ENCODE measurements at regions not wholly inside any gene's neighbourhood (a gene's known extent, or its start where the extent isn't known, plus 50 kb on each side); places are given as distances from the start of the nearest gene placed in this dataset.
"Not testable (repeated sequence)": the region's sequence is repeated elsewhere in the genome, so short reads cannot be mapped to it uniquely, and the experiment has no call there.

DNA sequence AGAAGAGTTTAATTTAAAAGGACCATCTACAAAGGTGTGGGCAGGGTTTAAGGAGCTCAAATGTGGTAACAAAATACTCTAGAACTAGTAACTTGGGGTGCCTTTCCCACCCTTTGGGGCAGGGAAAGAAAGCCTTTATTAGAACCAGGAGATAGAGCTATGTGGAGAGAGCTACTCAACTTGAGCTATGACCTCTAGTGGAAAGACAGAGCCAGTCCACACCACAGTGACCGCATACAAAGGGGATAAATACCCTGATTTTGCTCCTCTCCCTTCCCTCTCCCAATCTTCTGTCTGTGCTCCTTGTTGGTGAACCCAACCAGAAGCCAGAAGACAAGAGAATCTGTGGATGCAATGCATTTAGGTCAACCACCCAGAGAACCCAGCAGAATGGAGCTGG lies 54.4 kb upstream of the JAK1 start:
- DNase-seq, result no peak

DNA sequence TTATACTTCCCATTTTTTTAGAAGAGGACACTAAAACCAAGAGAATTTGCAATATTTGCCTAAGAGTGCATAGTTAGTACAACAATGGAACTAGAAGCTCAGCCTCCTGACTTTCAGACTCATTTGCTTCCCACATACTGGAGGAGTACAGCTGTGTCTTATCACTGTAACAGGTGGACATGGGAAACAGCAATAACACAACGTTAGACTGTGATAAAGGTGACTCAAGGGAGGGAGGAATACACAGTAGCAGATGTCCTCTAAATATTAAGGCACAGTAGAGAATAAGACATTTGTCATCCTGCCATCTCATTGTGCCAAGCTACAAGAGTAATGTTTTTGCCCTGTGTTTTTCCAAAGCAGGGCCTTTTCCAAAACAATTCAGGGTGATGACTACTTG lies 55.4 kb upstream of the JAK1 start:
- no peak for DNase-seq

DNA sequence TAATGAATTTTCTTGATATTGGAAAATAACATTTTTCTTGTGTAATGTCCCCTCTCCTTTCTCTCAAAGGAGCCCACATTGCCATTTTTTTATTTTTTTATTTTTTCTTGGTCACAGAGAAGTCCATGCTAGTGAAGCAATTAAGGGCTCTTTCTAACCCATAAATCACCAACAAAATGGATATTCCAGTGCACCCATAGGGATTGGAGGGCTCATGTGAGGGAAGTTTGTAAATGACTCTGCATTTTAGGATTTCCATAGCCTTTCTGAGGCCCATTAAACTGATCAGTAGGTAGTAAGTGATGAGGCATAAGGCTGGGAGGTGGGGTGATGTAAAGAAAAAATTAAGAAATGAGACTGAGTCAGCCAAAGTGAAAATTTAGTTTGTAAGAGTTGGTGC lies 55.9 kb upstream of the JAK1 start:
- DNase-seq, result no peak

DNA sequence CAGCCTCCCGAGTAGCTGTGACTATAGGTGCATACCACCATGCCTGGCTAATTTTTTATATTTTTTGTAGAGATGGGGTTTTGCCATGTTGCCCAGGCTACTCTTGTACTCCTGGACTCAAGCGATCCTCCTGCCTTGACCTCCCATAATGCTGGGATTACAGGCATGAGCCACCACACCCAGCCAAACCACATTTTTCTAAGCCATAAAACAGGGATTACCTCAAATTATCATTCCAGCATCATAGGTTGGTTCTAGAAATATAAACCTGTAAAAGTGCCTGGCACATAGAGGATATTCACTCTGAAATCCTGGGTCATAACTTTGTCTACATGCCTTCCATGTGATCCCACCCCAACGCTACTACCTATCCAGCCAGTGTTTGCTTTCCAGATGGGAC lies 59.4 kb upstream of the JAK1 start:
- no peak for DNase-seq

DNA sequence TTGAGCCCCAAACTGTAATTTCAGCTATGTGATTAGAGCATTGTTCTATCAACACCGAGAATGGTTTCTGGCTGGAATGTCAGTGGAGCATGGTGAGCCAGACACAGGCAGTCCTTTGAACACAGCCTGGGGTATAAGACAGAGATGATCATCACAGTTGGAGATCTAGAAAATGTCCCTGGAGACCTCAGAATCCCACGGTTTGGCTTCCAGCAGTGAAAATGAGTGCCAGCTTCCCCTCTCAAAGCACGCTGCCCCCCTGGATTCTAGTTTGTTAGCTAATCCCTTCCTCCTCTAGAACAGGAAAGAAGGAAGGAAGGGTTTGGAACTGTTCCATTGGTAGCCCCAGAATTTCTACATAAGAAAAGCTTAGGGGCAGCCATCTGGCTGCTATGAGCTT lies 59.9 kb upstream of the JAK1 start:
- peak; percentile 42 for DNase-seq

DNA sequence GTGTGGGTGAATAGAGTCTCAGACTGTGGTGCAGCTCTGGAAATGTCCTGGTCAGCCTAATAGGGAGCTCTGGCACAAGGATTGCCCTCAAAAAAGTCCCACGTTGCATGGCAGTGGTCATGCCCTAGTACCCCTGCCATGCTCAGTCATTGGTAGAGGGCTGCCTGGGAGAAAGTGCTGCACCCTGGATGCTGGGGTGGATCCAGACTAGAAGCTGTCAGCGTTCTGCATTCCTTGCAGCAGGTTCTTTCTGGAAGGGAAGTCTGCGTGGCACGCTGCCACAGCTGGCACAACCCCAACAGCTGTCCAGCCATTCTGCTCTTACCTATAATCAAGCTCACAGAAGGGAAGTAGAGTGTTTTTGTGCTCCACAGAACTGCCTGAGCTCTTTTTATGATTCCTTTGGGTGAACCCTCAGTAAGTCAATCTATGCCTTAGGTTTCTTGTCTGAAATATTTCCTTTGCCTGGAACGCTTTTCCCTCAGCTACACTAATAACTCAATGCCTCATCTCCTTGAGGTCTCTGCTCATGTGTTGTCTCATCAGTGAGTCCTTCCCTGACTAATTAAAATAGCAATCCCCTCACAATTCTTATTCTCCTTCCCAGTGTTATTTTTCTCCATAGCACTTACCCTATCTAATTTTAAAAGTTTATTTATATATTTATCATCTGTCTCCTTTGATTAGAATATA lies 61.5 kb upstream of the JAK1 start:
- DNase-seq, result no peak

DNA sequence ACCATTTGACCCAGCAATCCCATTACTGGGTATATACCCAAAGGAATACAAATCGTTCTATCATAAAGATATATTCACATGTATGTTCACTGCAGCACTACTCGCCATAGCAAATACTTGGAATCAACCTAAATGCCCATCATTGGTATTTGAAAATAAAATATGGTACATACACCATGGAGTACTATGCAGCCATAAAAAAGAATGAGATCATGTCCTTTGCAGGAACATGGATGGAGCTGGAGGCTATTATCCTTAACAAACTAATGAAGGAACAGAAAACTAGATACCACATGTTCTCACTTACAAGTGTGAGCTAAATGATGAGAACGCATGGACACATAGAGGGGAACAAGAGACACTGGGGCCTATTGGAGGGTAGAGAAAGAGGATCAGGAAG lies 63.1 kb upstream of the JAK1 start:
- not testable (repeated sequence) for DNase-seq

DNA sequence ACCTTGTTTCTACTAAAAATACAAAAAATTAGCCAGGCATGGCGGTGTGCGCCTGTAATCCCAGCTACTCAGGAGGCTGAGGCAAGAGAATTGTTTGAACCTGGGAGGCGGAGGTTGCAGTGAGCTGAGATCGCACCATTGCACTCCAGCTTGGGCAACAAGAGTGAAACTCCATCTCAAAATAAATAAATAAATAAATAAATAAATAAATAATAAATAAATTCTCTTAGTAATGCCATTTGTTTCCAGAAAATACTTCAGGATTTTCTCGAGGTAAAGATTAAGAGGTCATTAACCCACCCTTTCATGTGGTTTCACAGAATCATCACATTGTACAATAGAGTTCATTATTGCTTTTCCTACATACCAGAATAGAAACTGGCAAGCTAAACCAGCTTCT lies 68.5 kb upstream of the JAK1 start:
- not testable (repeated sequence) for DNase-seq

DNA sequence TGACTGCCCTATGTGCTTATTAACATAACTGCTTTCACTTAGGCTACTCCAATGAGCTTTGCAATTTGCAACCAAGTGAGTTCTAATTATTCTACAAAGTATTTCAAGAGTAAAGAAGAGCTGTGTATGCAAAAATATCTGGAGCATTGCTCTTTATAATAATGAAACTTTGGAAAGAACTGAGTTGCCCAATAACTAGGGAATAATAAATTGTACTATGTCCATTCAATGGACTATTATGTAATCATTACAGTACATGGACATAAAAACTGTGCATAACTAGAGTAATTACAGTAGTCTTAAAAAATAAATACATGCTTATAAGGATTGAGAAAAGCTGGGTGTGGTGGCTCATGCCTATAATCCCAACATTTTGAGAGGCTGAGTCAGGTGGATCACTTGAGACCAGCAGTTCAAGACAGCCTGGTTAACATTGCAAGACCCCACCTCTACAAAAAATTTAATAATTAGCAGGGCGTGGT lies 70.3 kb upstream of the JAK1 start:
- no peak for DNase-seq

DNA sequence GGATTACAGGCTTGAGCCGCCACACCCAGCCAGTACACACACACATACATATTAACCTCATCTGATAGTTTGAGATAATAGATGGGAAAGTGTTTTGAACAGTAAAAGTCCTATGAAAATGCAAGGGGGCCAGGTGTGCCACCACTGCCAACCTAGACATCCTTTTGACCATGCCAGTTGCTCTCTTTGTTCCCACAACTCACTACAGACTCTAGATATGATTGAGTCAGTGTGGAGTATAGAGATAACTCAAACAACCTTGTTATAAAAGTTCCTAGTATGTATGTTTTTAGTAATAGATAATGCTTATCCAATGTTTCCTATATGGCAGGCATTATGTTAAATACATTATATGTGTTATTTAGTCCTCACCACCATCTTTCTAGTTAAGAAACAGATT lies 72.7 kb upstream of the JAK1 start:
- no peak for DNase-seq

DNA sequence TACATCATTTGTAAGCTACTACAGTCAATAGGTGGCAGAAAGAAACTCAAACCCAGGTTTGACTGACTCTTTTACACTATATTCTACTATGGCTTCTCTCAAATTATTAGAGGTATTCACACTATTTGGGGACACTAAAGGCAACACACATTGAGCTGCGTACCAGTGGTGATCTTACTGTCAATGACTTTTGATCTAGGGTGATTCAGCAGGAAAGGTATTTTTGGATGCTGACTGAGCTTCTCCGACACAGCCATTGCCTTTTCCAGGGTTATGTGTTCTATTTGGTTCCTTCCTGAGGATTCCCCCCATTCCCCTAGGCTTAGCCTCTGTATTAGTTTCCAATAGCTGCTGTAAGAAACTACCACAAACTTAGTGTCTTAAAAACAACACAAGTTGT lies 73.2 kb upstream of the JAK1 start:
- no peak for DNase-seq

DNA sequence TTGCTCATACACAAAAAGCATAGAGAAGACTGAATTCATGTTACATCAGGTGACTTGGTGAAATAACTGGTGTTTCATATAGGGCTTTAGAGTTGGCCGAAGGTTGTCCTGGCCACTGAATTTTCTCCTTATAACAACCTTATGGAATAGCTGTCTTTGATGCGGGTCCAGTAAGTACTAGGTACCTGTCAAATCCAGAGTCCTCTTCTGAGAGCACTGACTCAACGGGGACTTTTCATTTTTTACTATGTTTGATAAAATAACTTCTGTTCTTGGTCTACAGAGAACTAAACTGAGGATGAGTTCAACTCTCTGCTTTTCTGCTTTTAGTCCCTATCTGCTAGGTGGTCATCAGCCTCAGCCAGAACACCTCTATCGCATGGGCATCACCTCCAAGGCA lies 76.1 kb upstream of the JAK1 start:
- DNase-seq, result no peak

DNA sequence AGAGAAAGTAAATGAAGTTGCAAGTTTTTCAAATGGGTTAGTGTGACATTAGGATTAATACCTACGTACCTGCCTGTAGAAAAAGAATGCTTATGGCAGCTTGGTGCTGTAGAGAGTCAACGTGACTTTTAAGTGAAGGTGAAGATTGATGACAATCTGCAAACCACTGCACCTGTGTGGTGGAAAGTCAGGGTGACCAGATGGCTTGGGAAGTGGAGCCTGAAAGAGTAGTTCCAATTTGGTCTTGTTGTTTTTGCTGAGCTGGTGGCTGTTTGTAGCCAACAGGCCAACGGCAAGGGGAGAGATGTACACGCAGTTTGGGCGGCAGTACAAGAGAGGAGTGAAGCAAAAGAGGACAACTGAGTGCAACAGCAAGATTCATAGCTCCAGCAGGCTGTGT lies 78.1 kb upstream of the JAK1 start:
- no peak for DNase-seq

DNA sequence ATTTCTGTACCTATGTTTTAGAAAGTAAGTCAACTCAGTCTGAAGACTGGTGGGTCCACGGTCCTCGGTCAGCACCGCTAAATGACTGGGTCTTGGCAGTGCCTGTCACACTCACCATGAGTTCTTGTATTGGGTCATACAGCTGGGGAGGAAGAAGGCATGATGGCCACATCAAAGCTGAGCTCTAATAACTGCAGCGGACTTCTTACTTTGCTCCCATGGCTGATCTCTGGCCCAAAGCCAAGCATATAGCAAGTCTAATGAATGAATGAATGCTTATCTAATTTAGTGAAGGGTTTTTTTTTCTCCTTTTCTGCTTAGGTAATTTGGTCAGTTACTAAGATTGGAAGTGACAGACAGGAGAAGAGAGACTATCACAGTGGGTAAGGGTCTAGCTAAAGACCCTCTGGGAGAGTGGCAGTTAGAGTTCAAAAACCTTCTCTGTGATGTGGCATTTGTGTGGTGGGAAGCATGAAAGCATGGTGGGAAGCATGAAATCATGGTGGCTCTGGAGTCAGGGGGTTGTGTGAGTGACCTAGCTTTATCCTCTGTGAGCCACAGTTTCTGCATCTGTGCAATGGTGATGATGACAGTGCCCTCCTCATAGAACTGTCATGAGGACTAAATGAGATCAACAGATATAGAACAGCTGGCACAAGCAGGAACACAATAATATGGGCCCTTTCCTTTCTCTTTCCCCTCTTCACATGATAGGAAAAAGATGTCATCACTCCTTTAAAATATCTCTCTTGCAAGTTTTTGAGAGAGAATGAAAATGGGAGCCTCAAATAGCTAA lies 78.9 kb upstream of the JAK1 start:
- no peak for DNase-seq

DNA sequence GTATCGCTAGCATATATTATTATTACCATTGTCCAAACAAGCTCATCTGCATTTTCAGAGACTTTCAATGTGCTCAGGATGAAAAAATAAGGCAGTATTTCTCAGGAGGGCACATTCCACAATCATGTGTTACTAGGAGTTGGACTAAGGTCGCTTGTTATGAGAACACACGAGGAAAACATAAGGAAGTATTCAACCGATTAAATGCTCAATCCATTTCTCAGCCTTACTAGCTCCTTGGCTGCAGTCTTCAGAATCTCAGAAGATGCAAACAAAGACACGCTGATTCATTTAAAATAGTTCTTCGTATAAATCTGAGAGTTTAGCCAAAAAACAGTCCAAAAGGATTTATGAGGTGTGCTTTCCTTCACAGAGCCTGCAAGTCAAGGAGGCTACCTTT lies 82.0 kb upstream of the JAK1 start:
- DNase-seq, result no peak

DNA sequence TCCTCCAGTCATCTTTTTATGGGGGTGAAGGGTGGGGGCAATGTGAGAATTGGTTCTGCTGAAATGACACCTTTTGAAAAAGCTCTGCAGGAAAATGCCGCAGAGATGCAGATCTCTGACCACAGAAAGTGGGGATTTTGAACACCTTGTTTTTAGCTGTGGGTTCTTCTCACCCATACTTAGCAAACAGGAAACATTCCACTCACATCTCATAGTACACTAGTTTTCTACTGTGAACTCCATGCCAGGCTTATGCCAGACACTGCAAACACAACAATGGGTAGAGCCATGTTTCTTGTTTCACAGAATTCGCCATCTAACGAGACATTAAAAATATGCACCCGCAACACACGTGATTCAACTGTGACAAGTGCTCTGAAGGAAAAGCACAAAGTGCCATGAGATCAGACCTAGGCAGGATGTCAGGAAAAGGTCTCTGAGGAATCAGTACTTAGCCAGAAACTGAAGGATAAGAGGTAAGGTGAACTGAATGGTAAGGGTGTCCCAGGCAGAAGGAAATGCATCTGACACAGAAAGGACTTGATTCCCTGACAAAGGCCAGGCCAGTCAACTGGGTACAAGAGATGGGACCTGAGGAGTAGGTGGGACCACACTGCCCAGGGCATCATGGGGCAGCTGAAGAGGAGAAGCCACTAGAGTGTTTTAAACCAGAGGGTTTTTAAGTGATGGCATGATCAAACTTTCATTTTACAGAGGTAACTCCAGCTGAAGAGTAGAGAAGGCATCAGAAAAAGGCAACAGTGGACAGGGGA lies 83.8 kb upstream of the JAK1 start:
- DNase-seq, result no peak

DNA sequence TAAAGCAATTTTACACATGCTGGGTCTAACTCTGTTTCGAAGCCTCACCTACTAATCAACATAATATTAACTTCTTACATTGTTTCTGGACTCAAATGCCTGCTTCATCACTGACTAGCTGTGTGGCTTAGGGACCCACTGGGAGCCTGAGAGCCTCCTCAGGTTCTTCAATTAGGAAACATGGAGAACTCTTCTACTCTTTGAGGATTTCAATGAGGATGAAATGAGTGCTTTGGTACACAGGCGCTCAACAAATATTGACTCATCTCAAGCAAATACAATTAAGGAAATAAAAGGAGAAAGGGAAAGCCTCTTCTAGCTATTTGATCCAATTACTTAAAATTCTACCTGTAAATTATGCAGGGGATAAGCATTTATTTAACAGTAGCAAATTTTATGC lies 84.4 kb upstream of the JAK1 start:
- peak; percentile 70 for DNase-seq

DNA sequence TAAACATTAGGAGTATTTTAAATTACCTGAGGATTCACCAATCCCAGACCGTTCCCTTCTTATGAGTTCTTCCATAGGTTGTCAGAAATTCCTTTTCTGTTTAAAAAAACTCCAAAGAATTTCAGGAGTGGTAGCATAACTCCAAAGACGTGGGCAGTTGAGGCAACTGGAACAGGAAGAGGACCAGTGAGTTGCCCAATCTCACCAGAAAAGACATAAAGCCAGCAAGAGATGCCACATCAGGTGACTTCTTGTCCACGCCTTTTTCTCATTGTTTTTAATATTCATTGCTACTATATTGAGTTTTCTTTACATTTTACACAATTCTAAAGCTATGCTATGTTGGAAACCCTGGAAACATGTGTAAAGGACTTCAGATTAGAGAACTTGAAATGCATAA lies 88.1 kb upstream of the JAK1 start:
- no peak for DNase-seq

DNA sequence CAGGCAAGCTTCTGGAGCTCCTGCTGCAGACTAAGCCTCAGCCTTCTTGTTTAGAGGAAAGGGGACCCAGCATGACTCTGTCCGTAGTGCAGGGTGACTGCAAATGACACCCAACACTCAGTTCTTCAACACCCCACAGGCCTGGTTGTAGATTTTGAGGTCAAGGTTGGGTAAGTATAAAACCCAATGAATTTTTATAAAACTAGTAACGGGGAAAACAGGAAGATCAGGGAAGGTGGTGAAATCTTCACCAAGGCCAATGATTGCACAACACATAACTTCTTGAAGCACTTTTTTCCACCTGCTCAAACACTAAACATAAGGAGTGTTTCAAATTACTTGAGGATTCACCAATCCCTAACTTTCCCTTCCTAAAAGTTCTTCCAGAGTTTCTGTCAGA lies 89.4 kb upstream of the JAK1 start:
- no peak for DNase-seq

DNA sequence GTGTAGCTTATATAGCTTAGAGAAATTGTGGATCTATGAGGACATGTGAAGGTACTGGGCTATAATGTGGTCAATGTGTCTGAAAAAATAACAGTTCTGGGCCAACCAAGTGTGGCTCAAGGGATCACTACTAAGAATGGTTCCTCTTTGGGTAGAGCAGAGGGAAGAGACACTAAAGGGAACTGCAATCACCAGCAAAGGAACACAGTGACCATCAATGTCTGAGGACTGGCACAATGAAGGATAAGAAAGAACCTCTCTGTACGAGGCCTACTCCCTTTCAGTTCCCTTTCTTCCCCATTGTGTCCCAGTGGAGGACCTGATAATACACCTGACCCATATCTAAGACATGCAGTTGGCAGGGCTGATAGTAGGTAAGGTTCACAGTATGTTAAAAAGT lies 89.9 kb upstream of the JAK1 start:
- no peak for DNase-seq

DNA sequence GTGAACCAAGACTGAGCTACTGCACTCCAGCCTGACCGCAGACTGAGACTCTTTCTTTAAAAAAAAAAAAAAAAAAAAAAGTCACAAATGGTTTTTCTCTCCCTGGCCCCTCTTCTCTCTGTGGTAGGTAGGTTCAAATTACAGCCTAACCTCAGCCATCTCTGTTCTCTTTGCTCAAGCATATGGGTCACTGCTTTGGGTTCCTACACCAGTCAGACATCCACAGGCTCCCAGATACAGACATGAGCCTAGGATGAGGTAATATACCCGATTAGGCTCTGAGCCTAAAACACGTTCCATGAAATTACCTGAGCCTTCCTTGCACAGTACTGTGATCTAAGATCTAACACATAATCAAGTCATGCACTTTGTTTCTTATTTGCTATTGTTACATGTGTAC lies 90.5 kb upstream of the JAK1 start:
- no peak for DNase-seq

DNA sequence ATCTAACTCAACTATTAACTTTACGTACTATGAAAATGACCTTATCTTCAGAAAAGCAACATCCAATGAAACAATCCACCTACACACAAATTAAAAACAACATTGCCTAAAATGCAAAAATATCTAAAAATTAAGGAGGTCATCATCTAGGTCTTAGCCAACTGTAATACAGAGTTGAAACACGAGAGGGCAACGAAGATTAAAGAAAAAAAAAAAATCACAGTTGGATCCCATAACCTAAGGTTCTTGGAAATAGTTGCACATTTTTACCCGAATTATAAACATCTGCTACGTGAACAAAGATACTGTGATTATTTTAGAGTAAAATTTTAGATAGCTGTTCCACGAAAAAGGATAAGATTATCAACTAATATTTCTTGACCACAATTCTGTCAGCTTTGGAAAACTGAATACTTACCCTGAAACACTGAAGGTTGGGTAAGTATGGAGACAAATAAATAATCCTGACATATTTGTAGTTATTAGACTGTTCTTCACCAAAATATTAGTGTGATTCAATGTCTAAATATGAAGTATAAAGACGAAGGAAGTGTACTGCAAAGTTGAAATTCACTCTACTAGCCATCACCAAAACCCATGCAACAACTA lies 88.0 kb upstream of the AK4 start:
- DNase-seq, result no peak

DNA sequence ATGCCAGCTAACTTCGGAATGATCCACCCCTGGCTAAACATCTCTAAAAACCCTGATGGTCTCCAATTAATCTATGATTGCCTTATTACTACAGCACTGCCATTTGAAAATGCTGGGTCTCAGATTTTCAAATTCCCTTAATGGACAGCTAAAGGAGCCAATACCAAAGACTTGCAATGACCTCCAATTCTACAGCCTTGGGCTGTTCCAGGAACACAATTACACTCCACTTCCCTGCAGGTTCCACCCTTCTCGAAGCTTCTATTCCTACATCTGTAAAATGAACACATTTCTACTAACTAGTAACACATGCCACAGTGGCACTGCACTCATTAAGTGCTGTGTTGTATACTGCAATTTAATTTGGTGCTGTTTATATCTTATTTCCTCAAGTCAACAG lies 85.7 kb upstream of the AK4 start:
- no peak for DNase-seq

DNA sequence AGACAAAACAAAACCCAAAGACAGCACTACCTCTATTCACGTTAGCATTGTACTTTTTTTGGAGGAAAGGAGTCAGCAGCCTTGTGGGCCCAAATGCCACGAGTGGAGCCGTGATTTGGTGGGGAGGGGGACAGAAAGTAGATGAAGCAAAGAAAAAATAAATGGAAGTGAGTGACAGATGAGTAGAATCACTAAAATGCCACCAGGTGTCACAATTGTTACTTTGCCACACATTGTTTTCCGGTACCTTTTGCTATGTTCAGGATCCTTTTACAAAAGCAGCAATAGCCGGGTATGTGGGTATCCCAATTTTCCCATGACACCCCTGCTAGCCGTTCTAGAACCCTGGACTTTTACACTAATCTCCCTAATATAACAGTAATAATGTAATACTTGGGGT lies 85.0 kb upstream of the AK4 start:
- peak; percentile 13 for DNase-seq

All from NCI-H345 (cell line).